Duodenal mucosa (tissue), 2 donors: ENCODE measurements at regions not wholly inside any gene's neighbourhood (a gene's known extent, or its start where the extent isn't known, plus 50 kb on each side); places are given as distances from the start of the nearest gene placed in this dataset.
"Not testable (repeated sequence)": the region's sequence is repeated elsewhere in the genome, so short reads cannot be mapped to it uniquely, and the experiment has no call there.

Experiments used
- H3K27ac ChIP-seq: one replicate; pipeline ENCODE4 v1.7.0; 2013; ENCODE audit warnings: low read depth, low read length
- H3K27me3 ChIP-seq, 2 donors: one replicate each; pipeline ENCODE4 v1.7.0; 2013; ENCODE audit warnings: low read length in 2 of 2, control low read depth in 1 of 2; ENCODE audit not compliant: insufficient read depth in 2 of 2, control insufficient read depth in 1 of 2
- H3K36me3 ChIP-seq, 2 donors: one replicate each; pipeline ENCODE4 v1.7.0; 2013; ENCODE audit warnings: low read length in 2 of 2, control low read depth in 1 of 2; ENCODE audit not compliant: insufficient read depth in 2 of 2, control insufficient read depth in 1 of 2
- H3K4me1 ChIP-seq, 2 donors: one replicate each; pipeline ENCODE4 v1.7.0; 2013; ENCODE audit warnings: low read length in 2 of 2, control low read depth in 1 of 2; ENCODE audit not compliant: insufficient read depth in 2 of 2, control insufficient read depth in 1 of 2
- H3K4me3 ChIP-seq, 2 donors: one replicate each; pipeline ENCODE4 v1.7.0; 2013; ENCODE audit warnings: low read length in 2 of 2, low read depth in 1 of 2
- H3K9ac ChIP-seq, 2 donors: one replicate each; pipeline ENCODE4 v1.7.0; 2013; ENCODE audit warnings: low read length in 2 of 2, low read depth in 1 of 2
- H3K9me3 ChIP-seq, 2 donors: one replicate each; pipeline ENCODE4 v1.7.0; 2013; ENCODE audit warnings: low read length in 2 of 2, control low read depth in 1 of 2; ENCODE audit not compliant: control insufficient read depth in 1 of 2

DNA sequence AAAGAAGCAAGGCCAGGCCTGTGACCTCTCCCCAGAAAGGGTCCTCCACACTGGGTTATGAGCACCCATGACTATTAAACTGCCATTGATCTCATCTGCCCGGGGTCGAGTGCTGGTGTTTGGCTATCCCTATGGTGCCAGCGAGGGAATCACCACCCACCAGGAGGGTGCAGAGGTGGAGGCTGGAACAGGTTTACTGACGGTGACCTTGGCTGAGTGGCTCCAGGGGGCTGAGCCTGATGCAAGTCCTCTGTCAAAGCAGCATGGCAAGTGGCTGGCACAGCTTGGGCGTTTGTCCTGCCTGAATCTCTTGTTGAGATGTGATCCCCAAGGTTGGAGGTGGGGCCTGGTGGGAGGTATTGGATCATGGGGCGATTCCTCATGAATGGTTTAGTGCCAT lies 196.4 kb upstream of the HDAC4 start:
- no peak overlapping the region for H3K4me3 ChIP-seq
- no peak overlapping the region for H3K9ac ChIP-seq
- H3K4me1 ChIP-seq = no peaks in the 10 kb centered on the region
- no peak overlapping the region for H3K27ac ChIP-seq
- peaks cover 0 to 2% of the 10 kb centered on the region in 2 donors for H3K9me3 ChIP-seq
- no peaks in the 10 kb centered on the region for H3K27me3 ChIP-seq
- H3K36me3 ChIP-seq = no peaks in the 10 kb centered on the region

DNA sequence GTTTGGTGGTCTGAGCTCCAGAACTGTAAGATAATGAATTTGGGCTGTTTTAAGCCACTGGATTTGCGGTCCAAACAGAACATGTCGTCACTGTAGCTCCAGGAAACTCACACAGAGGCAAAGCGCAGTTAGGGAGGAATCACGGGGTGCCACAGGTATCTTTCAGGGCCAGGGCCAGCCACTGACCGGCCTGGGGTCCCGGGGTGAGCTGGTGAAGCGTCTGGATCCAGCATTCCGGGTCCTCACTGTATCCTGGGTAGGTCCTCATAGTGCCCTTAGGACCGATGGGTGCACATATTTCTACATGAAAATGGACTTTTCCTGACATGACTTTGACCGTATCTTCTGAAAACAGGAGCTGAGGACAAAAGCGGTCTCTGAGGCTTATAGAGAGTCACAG lies 196.0 kb upstream of the HDAC4 start:
- Histone ChIP-seq H3K4me1 (no peaks in the 10 kb centered on the region), H3K36me3 (no peaks in the 10 kb centered on the region), H3K27ac (no peak overlapping the region), H3K27me3 (no peaks in the 10 kb centered on the region), H3K4me3 (no peak overlapping the region), H3K9ac (no peak overlapping the region), H3K9me3 (peaks cover 0 to 2% of the 10 kb centered on the region in 2 donors)

DNA sequence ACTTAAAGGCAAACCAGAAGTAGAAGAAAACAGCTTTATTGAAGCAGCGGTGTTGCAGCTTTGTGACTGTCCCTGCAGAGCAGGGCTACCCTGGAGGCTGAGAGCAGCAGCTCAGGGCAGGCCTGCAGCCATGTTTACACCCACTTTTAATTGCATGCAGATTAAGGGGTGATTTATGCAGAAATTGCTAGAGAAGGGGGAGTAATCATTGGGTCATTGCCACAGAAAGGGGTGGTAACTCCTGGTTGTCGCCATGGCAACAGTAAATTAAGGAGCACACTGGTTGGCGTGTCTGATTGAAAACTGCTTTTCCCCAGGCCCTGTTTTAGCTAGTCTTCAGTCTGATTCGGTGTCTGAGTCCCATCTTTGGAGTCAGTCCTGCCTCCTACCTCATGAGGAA lies 195.4 kb upstream of the HDAC4 start:
- H3K27ac ChIP-seq = no peak overlapping the region
- H3K9ac ChIP-seq = no peak overlapping the region
- H3K36me3 ChIP-seq = no peaks in the 10 kb centered on the region
- no peak overlapping the region for H3K4me3 ChIP-seq
- peaks cover 0 to 2% of the 10 kb centered on the region in 2 donors for H3K9me3 ChIP-seq
- no peaks in the 10 kb centered on the region for H3K27me3 ChIP-seq
- H3K4me1 ChIP-seq = no peaks in the 10 kb centered on the region

DNA sequence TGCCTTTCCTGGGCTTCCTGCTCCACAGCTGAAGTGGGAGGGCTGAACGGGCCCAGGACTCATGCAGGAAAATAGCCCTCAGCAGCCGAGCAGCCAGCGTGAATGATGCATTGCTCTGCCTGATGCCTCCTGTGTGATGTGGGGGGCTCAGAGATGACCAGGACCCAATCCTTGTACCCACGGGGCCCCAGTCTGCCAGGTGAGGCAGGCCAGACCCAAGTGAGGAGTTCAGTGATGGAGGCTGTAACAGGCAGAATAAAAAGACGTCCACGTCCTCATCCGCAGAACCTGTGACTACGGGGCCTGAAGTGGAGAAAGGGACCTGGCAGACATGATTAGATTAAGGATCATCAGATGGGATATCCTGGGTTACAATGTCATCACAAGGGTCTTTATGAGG lies 194.9 kb upstream of the HDAC4 start:
- H3K9ac ChIP-seq = no peak overlapping the region
- peaks cover 0 to 2% of the 10 kb centered on the region in 2 donors for H3K9me3 ChIP-seq
- H3K36me3 ChIP-seq = no peaks in the 10 kb centered on the region
- H3K27ac ChIP-seq = no peak overlapping the region
- no peaks in the 10 kb centered on the region for H3K4me1 ChIP-seq
- no peak overlapping the region for H3K4me3 ChIP-seq
- H3K27me3 ChIP-seq = no peaks in the 10 kb centered on the region

DNA sequence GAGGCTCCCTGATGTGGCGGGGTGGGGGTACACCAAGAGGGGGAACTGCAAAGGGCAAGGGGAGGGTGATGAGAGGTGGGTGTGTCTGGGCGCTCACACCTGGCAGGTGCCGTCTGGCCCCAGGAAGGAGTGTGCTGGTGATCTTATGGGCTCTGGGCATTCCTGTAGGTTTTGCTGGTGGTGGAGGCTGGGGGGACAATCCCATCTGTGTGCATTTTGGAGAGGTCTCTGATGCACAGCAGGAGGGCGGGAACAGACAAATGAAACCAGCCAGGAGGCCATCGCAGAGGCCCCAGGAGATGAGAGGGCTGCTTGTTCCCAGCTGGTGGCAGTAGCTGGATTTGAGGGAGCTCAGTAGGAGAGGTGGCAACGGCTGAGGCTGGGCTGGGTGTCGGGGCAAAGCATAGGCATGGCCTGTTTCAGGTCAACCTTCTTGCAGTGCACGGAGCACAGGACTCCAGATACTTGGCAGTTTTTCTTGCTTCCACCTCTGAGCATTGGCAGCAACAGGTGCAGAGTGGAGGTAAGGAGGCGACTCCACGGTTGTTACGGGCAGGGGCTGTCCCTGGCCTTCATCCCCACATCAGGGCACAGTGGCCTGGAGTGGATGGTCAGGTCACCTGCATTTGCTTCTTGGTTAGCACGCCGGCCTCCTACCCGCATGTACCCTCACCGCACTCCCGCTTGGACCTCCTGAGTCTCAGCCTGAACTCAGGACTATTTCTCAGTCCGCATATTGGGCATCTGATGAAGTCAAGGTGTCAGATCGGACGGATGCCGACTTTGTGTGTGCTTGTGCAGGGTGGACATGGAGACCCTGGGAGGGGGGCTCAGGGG lies 194.2 kb upstream of the HDAC4 start:
- Histone ChIP-seq H3K36me3 (no peaks in the 10 kb centered on the region), H3K4me1 (no peaks in the 10 kb centered on the region), H3K27me3 (no peaks in the 10 kb centered on the region), H3K4me3 (no peak overlapping the region), H3K27ac (no peak overlapping the region), H3K9ac (no peak overlapping the region), H3K9me3 (peaks cover 0 to 2% of the 10 kb centered on the region in 2 donors)

DNA sequence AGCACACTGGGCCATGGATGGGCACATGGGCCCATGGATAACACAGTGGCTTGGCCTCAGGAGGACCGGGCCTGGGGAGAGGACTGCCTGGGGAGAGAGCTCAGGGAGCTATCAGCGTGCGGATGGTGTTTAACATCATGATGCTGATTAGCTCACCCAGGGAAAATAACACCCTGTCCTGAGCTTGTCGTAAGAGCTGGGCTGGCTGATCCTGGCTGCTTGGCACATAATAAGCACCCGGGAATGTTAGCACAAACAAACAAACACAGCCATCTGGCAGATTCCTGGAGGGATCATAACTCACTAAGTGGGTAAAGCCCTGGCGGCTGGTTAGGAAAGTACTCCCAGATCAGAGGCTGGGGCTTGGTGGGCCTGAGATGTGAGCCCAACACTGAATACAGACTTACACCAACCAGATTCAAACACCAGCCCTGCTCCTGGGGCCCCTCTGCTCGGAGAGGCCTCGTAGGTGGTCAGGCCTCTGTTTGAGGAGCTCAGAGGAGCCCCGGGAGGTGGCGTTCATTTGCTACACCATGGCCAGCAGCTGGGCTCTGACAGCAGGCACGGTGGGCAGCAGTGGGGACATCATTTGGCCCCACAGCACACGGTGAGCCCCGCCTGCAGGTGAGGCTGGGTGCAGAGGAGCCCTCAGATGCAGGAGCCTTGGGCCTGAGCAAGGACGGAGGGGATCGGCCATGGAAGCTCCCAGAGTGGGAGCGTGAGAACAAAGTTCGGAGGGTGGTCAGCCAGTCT lies 193.4 kb upstream of the HDAC4 start:
- H3K9me3 ChIP-seq = peaks cover 0 to 2% of the 10 kb centered on the region in 2 donors
- no peaks in the 10 kb centered on the region for H3K27me3 ChIP-seq
- no peak overlapping the region for H3K4me3 ChIP-seq
- H3K4me1 ChIP-seq = no peaks in the 10 kb centered on the region
- no peaks in the 10 kb centered on the region for H3K36me3 ChIP-seq
- no peak overlapping the region for H3K9ac ChIP-seq
- H3K27ac ChIP-seq = no peak overlapping the region

DNA sequence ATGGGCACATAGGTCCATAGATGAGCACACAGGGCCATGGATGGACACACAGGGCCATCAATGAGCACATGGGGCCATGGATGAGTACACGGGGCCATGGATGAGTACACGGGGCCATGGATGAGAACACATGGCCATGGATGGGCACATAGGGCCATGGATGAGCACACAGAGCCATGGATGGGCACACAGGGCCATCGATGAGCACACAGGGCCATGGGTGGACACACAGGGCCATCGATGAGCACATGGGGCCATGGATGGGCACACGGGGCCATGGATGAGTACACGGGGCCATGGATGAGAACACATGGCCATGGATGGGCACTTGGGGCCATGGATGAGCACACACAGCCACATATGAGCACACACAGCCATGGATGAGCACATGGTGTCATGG lies 192.6 kb upstream of the HDAC4 start:
- H3K4me3 ChIP-seq = no peak overlapping the region
- no peaks in the 10 kb centered on the region for H3K36me3 ChIP-seq
- no peak overlapping the region for H3K27ac ChIP-seq
- H3K9me3 ChIP-seq = peaks cover 0 to 2% of the 10 kb centered on the region in 2 donors
- no peaks in the 10 kb centered on the region for H3K4me1 ChIP-seq
- no peaks in the 10 kb centered on the region for H3K27me3 ChIP-seq
- H3K9ac ChIP-seq = no peak overlapping the region

DNA sequence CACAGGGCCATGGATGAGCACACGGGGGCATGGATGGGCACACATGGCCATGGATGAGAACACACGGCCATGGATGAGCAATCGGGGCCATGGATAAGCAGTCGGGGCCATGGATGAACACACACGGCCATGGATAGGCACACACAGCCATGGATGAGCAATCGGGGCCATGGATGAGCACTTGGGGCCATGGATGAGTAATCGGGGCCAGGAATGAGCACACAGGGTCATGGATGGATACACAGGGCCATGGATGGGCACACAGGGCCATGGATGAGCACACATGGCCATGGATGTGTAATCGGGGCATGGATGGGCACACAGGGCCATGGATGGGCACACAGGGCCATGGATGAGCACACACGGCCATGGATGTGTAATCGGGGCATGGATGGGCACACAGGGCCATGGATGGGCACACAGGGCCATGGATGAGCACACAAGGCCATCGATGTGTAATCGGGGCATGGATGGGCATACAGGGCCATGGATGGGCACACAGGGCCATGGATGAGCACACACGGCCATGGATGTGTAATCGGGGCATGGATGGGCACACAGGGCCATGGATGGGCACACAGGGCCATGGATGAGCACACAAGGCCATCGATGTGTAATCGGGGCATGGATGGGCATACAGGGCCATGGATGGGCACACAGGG lies 191.9 kb upstream of the HDAC4 start:
- H3K36me3 ChIP-seq, H3K27me3 ChIP-seq, H3K4me1 ChIP-seq, H3K9me3 ChIP-seq, H3K27ac ChIP-seq, H3K9ac ChIP-seq, H3K4me3 ChIP-seq: not testable (repeated sequence)

DNA sequence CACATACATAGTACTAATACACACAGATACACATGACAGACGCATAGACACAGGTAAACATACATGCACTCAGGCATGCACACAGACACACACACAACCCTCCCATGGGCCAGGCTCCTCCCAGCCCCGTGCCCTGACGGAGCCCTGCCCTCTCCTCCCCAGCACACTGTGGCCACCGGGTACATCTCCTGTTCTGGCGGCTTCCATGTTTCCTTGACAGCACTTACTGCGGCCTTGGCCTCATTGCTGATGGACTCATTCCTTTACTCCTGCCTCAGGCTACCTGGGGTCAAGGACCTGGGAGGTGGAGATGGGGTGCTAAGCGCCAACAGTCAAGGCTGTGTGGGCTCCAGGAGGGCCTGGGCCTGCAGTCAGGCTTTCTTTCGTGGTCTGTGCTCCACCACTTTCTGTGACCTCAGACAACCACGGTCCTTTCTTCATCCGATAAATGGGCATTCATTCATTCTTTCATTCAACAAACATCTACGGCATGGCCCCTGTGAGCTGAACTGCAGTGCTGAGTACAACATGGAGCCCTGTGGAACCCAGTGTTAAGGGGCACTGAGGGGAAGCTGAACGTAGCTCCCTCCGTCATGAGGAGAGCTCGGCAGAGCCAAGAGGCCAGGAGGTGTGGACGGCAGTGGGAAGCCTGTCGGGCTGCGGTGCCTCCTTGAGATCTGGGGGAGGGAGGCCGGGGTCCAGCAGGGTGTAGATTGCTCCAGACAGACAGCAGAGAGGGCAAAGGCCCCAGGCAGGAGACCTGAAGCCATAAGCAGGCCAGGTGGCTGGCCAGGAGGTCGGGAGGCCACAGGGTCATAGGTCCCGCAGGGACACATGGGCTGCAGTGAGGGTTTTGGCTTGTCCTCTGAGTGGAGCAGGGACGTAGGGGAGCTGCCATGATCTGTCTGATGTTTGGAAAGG lies 190.4 kb upstream of the HDAC4 start:
- peaks cover 0 to 2% of the 10 kb centered on the region in 2 donors for H3K9me3 ChIP-seq
- H3K27ac ChIP-seq = no peak overlapping the region
- H3K4me1 ChIP-seq = no peaks in the 10 kb centered on the region
- peaks cover 0 to 5% of the 10 kb centered on the region in 2 donors for H3K27me3 ChIP-seq
- H3K4me3 ChIP-seq = no peak overlapping the region
- H3K9ac ChIP-seq = no peak overlapping the region
- H3K36me3 ChIP-seq = no peaks in the 10 kb centered on the region
